IMR-90 (cell line): ENCODE measurements at regions not wholly inside any gene's neighbourhood (a gene's known extent, or its start where the extent isn't known, plus 50 kb on each side); places are given as distances from the start of the nearest gene placed in this dataset.

Experiments used
- ATAC-seq: fragments of 200-7000 bp; cut with Tn5 transposase; 2 replicates; pipeline ENCODE4 v1.9.1; 2020; ENCODE audit warnings: low read depth, mild to moderate bottlenecking, moderate library complexity
- BruUV-seq: library from RNA; stranded (reverse); fragments of 400-500 nt; replicated peaks from 2 replicates; lab custom pipeline; 2021; lab: Mats Ljungman, UMichigan
- CTCF ChIA-PET: fragments of 300-600 bp; formaldehyde crosslinking; extraction: SDS; loops from one replicate; lab custom pipeline; 2021; ENCODE audit warnings: antibody characterized with exemption; lab: Yijun Ruan, JAX
- POLR2A ChIA-PET: fragments of 300-600 bp; sonication (Branson Sonifier 250); formaldehyde crosslinking; loops from one replicate; lab custom pipeline; 2022; ENCODE audit warnings: antibody characterized with exemption; ENCODE audit not compliant: unreplicated experiment; lab: Charles Lee
- DNase-seq: peaks from one replicate; pipeline ENCODE4 v3.0.0; 2013
- H2AFZ ChIP-seq: replicated peaks from 2 replicates; pipeline ENCODE3; 2013; ENCODE audit warnings: low read length, mild to moderate bottlenecking; ENCODE audit not compliant: poor library complexity
- H2AK5ac ChIP-seq: 2 replicates; pipeline ENCODE4 v1.6.1; 2013; ENCODE audit warnings: low read depth, low read length, inconsistent platforms
- H2AK9ac ChIP-seq: replicated peaks from 2 replicates; pipeline ENCODE3; 2013; ENCODE audit warnings: mild to moderate bottlenecking, low read depth, low read length, moderate library complexity; ENCODE audit not compliant: poor library complexity
- H2BK120ac ChIP-seq: 2 replicates; pipeline ENCODE4 v1.6.1; 2013; ENCODE audit warnings: low read depth, low read length, inconsistent platforms
- H2BK15ac ChIP-seq: 3 replicates; pipeline ENCODE4 v1.6.1; 2013; ENCODE audit warnings: low read depth, low read length, inconsistent platforms
- H2BK20ac ChIP-seq: 2 replicates; pipeline ENCODE4 v1.6.1; 2013; ENCODE audit warnings: low read depth, mild to moderate bottlenecking, inconsistent platforms, low read length, moderate library complexity
- H2BK5ac ChIP-seq: 2 replicates; pipeline ENCODE4 v1.6.1; 2013; ENCODE audit warnings: mild to moderate bottlenecking, low read depth, low read length, inconsistent platforms; ENCODE audit not compliant: poor library complexity, severe bottlenecking
- H3K14ac ChIP-seq: replicated peaks from 2 replicates; pipeline ENCODE4 v1.6.1; 2013; ENCODE audit warnings: low read depth, low read length, inconsistent platforms
- H3K18ac ChIP-seq: 2 replicates; pipeline ENCODE4 v1.6.1; 2013; ENCODE audit warnings: low read depth, low read length, control low read depth
- H3K23ac ChIP-seq: 2 replicates; pipeline ENCODE4 v1.6.1; 2013; ENCODE audit warnings: low read depth, low read length, inconsistent platforms
- H3K27ac ChIP-seq: 2 replicates; pipeline ENCODE4 v1.5.1; 2013; ENCODE audit warnings: mild to moderate bottlenecking, control low read depth, low read length; ENCODE audit not compliant: insufficient read depth
- H3K27me3 ChIP-seq: 2 replicates; pipeline ENCODE4 v1.6.1; 2013; ENCODE audit warnings: low read length; ENCODE audit not compliant: control insufficient read depth, insufficient read depth
- H3K36me3 ChIP-seq: 2 replicates; pipeline ENCODE4 v1.6.1; 2013; ENCODE audit warnings: low read length, mixed read lengths; ENCODE audit not compliant: control insufficient read depth, insufficient read depth
- H3K4ac ChIP-seq: 2 replicates; pipeline ENCODE4 v1.6.1; 2013; ENCODE audit warnings: low read depth, low read length, inconsistent platforms
- H3K4me1 ChIP-seq: 2 replicates; pipeline ENCODE4 v1.6.1; 2013; ENCODE audit warnings: low read length, mixed read lengths; ENCODE audit not compliant: control insufficient read depth, insufficient read depth
- H3K4me2 ChIP-seq: 2 replicates; pipeline ENCODE4 v1.6.1; 2013; ENCODE audit warnings: low read depth, mild to moderate bottlenecking, control low read depth, low read length, moderate library complexity
- H3K4me3 ChIP-seq: 2 replicates; pipeline ENCODE4 v1.5.1; 2013; ENCODE audit warnings: low read depth, mild to moderate bottlenecking, control low read depth, low read length, moderate library complexity; ENCODE audit not compliant: insufficient read depth
- H3K56ac ChIP-seq: 2 replicates; pipeline ENCODE4 v1.6.1; 2013; ENCODE audit warnings: low read length, inconsistent platforms; ENCODE audit not compliant: insufficient read depth; ENCODE audit errors: extremely low read depth
- H3K79me1 ChIP-seq, 2 experiments: 2 replicates each; pipeline ENCODE4 v1.6.1; 2013; ENCODE audit warnings: low read length in 2 of 2, inconsistent platforms in 1 of 2, low read depth in 1 of 2
- H3K9ac ChIP-seq: 2 replicates; pipeline ENCODE4 v1.6.1; 2013; ENCODE audit warnings: low read depth, low read length, control low read depth
- H3K9me1 ChIP-seq: 2 replicates; pipeline ENCODE4 v1.6.1; 2013; ENCODE audit warnings: low read length, inconsistent platforms; ENCODE audit not compliant: insufficient read depth
- H3K9me3 ChIP-seq: 2 replicates; pipeline ENCODE4 v1.6.1; 2013; ENCODE audit warnings: low read length; ENCODE audit not compliant: control insufficient read depth, insufficient read depth
- H4K20me1 ChIP-seq: 2 replicates; pipeline ENCODE4 v1.6.1; 2013; ENCODE audit warnings: low read length, inconsistent platforms; ENCODE audit not compliant: insufficient read depth
- H4K5ac ChIP-seq: 2 replicates; pipeline ENCODE4 v1.6.1; 2013; ENCODE audit warnings: mild to moderate bottlenecking, low read depth, low read length, control low read depth
- H4K8ac ChIP-seq, 2 experiments: 2 replicates each; pipeline ENCODE4 v1.6.1; 2013; ENCODE audit warnings: low read depth in 2 of 2, low read length in 2 of 2, control low read depth in 1 of 2, inconsistent platforms in 1 of 2
- H4K91ac ChIP-seq: 2 replicates; pipeline ENCODE4 v1.6.1; 2013; ENCODE audit warnings: low read depth, low read length, inconsistent platforms; ENCODE audit not compliant: insufficient read depth
- BHLHE40 ChIP-seq: fragments of 150-350 bp; IDR thresholded peaks from 2 replicates; pipeline ENCODE4 v1.6.1; 2016; ENCODE audit warnings: mild to moderate bottlenecking, low read depth, low read length
- CEBPB ChIP-seq: IDR thresholded peaks from 2 replicates; pipeline ENCODE4 v1.6.1; 2012; ENCODE audit warnings: low read depth, low read length, improper control_type of control experiment
- CHD1 ChIP-seq: IDR thresholded peaks from 2 replicates; pipeline ENCODE4 v1.6.1; 2012; ENCODE audit warnings: low read depth, low read length, improper control_type of control experiment
- CTCF ChIP-seq: conservative IDR thresholded peaks from 2 replicates; pipeline ENCODE4 v1.5.1; 2012; ENCODE audit warnings: mild to moderate bottlenecking, low read depth, low read length, improper control_type of control experiment
- FOS ChIP-seq: fragments of 150-350 bp; IDR thresholded peaks from 2 replicates; pipeline ENCODE4 v1.6.1; 2016; ENCODE audit warnings: low read depth, low read length
- MAZ ChIP-seq: IDR thresholded peaks from 2 replicates; pipeline ENCODE4 v1.6.1; 2012; ENCODE audit warnings: low read depth, mild to moderate bottlenecking, low read length, improper control_type of control experiment, moderate library complexity, borderline replicate concordance
- MXI1 ChIP-seq: IDR thresholded peaks from 2 replicates; pipeline ENCODE4 v1.6.1; 2012; ENCODE audit warnings: low read depth, mild to moderate bottlenecking, low read length, moderate library complexity, borderline replicate concordance
- NFE2L2 ChIP-seq: fragments of 150-350 bp; IDR thresholded peaks from 2 replicates; pipeline ENCODE4 v1.6.1; 2016; ENCODE audit warnings: low read depth, mild to moderate bottlenecking, low read length
- RAD21 ChIP-seq: IDR thresholded peaks from 2 replicates; pipeline ENCODE4 v1.6.1; 2012; ENCODE audit warnings: low read length, improper control_type of control experiment
- RCOR1 ChIP-seq: IDR thresholded peaks from 2 replicates; pipeline ENCODE4 v1.6.1; 2012; ENCODE audit warnings: mild to moderate bottlenecking, low read length, improper control_type of control experiment; ENCODE audit not compliant: insufficient replicate concordance
- SMC3 ChIP-seq: fragments of 150-350 bp; IDR thresholded peaks from 2 replicates; pipeline ENCODE4 v1.6.1; 2016; ENCODE audit warnings: low read depth, mild to moderate bottlenecking, antibody characterized with exemption, low read length, moderate library complexity
- WGBS, 2 experiments: methylation state at CpG; one replicate each; pipeline versions ENCODE4 v1.1.5 to v1.1.7; 2013; ENCODE audit warnings: missing lambda C conversion rate in 2 of 2; ENCODE audit not compliant: insufficient read length in 1 of 2; ENCODE audit errors: extremely low coverage in 2 of 2; 5-methylcytosine and 5-hydroxymethylcytosine counted together
- dilution Hi-C: fragments of 300-500 bp; cut with HindIII; formaldehyde crosslinking; loops from one replicate; pipeline ENCODE4 v1.14.3; 2018; ENCODE audit warnings: low sequenced_read_pairs; ENCODE audit not compliant: unreplicated experiment
- in situ Hi-C: fragments of 300-500 bp; cut with MboI; formaldehyde crosslinking; loops from 3 replicates; pipeline ENCODE4 v1.14.3; 2019; ENCODE audit warnings: low sequenced_read_pairs, inconsistent platforms, mixed read lengths
- intact Hi-C: fragments of 100-400 bp; cut with micrococcal nuclease; formaldehyde crosslinking; loops from 2 replicates; pipeline ENCODE4 v1.10.0; 2022
- TF ChIP-seq, protein P1 (sequence below): fragments of 150-350 bp; IDR thresholded peaks from 2 replicates; pipeline ENCODE4 v1.6.1; 2017; ENCODE audit warnings: mild to moderate bottlenecking, antibody characterized with exemption, low read length, low read depth

DNA sequence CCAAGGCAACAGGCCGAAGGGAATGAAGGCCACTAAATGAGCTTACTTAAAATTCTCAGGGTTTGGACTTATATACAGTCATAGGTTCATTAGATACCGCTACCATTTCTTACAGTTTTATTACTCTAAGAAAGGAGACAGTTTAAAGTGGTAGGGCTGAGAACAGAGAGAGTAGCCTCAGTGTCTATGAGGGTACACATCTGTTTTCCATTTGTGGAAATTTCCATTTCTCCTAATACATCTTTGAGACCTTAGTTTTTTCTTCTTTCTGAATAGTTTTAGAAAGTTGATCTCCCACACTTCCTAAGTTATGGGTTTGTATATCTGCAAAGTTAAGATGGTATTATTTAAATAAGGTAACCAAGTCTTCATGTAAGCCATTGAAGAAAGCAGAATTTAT lies 1279.1 kb downstream of the NCAM2 start:
- no peak overlapping the region for H2BK15ac ChIP-seq
- H3K9ac ChIP-seq: no peak overlapping the region
- H3K23ac ChIP-seq: no peak overlapping the region
- H4K91ac ChIP-seq: no peak overlapping the region
- H4K8ac ChIP-seq: no peak overlapping the region
- H2AK9ac ChIP-seq: no peak overlapping the region
- in situ Hi-C loops (no loop called here), intact Hi-C loops (no loop called here), dilution Hi-C loops (no loop called here)
- H3K4me1 ChIP-seq: no peaks in the 10 kb centered on the region
- no peak overlapping the region for H3K4me3 ChIP-seq
- no peaks in the 10 kb centered on the region for H3K36me3 ChIP-seq
- ChIA-PET CTCF (interaction anchor here (0.8 kb wide), 1 partner anchor 31 kb away, joined by 3 read pairs; no protein-coding TSS in a partner anchor), POLR2A (no interaction called here)
- H3K79me1 ChIP-seq: no peaks in the 10 kb centered on the region
- no peak overlapping the region for H3K14ac ChIP-seq
- TF ChIP-seq SMC3 (no peak), MAZ (no peak), FOS (no peak), BHLHE40 (no peak), RCOR1 (no peak), CEBPB (no peak), CHD1 (no peak), CTCF (no peak), RAD21 (no peak), MXI1 (no peak), NFE2L2 (no peak)
- TF ChIP-seq, protein P1, sequence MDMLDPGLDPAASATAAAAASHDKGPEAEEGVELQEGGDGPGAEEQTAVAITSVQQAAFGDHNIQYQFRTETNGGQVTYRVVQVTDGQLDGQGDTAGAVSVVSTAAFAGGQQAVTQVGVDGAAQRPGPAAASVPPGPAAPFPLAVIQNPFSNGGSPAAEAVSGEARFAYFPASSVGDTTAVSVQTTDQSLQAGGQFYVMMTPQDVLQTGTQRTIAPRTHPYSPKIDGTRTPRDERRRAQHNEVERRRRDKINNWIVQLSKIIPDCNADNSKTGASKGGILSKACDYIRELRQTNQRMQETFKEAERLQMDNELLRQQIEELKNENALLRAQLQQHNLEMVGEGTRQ: no peak
- no TSS peak for BruUV-seq
- no peak overlapping the region for H3K56ac ChIP-seq
- H4K20me1 ChIP-seq: no peaks in the 10 kb centered on the region
- H3K27me3 ChIP-seq: no peaks in the 10 kb centered on the region
- H3K27ac ChIP-seq: no peak overlapping the region
- no peak overlapping the region for H2AK5ac ChIP-seq
- ATAC-seq (no peak), DNase-seq (no peak)
- no CpG with 5 or more reads among the region's 2 CpGs for WGBS, 2 experiments
- no peak overlapping the region for H2BK5ac ChIP-seq
- H2BK120ac ChIP-seq: no peak overlapping the region
- H3K9me3 ChIP-seq: peaks cover 2% of the 10 kb centered on the region
- H2BK20ac ChIP-seq: no peak overlapping the region
- no peak overlapping the region for H3K18ac ChIP-seq
- H3K9me1 ChIP-seq: no peaks in the 10 kb centered on the region
- H4K5ac ChIP-seq: no peak overlapping the region
- H3K4me2 ChIP-seq: no peak overlapping the region
- no peak overlapping the region for H2AFZ ChIP-seq
- H3K4ac ChIP-seq: no peak overlapping the region
